ENCODE measurements at regions not wholly inside any gene's neighbourhood (a gene's known extent, or its start where the extent isn't known, plus 50 kb on each side); places are given as distances from the start of the nearest gene placed in this dataset.

DNA sequence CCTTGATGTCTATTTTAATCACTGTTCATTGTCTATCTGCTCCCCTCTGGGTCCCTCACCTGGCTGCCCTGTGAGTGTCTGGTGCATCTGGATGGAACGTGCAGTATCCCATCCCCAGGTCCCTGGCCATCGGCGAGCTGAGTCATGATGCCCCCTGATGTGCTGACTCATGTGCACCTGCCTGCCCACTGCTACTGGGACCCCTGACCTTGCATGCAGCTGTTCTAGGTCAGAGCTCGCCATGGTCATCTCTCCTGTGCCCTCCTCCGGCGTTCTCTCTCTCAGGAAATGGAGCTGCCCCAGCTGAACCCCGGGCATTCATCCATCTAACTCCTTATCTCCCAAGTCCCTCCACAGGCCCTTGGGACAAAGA lies 516.2 kb upstream of the HS6ST1 start:
- no peak for TF ChIP-seq EZH2phosphoT487 (conservative IDR thresholded peaks at IDR 0.05; ENCODE audit: low read length)
- TF ChIP-seq, protein P1, sequence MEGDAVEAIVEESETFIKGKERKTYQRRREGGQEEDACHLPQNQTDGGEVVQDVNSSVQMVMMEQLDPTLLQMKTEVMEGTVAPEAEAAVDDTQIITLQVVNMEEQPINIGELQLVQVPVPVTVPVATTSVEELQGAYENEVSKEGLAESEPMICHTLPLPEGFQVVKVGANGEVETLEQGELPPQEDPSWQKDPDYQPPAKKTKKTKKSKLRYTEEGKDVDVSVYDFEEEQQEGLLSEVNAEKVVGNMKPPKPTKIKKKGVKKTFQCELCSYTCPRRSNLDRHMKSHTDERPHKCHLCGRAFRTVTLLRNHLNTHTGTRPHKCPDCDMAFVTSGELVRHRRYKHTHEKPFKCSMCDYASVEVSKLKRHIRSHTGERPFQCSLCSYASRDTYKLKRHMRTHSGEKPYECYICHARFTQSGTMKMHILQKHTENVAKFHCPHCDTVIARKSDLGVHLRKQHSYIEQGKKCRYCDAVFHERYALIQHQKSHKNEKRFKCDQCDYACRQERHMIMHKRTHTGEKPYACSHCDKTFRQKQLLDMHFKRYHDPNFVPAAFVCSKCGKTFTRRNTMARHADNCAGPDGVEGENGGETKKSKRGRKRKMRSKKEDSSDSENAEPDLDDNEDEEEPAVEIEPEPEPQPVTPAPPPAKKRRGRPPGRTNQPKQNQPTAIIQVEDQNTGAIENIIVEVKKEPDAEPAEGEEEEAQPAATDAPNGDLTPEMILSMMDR (IDR thresholded peaks at IDR 0.05; ENCODE audit: insufficient read depth, low read length, poor library complexity, severe bottlenecking), result no peak
